Lower lobe of right lung (tissue), 2 donors: ENCODE measurements at regions not wholly inside any gene's neighbourhood (a gene's known extent, or its start where the extent isn't known, plus 50 kb on each side); places are given as distances from the start of the nearest gene placed in this dataset.

ENCODE experiments used
- ATAC-seq, 2 donors: fragments of 200-7000 bp; cut with Tn5 transposase; one replicate each; pipeline ENCODE4 v1.9.1; 2020 to 2022; ENCODE audit warnings: mild to moderate bottlenecking in 2 of 2, moderate library complexity in 2 of 2
- DNase-seq: peaks from one replicate; pipeline ENCODE4 v3.0.0-alpha.2; 2020
- H3K27ac ChIP-seq: fragments of 200-600 bp; one replicate; pipeline ENCODE4 v1.8.0; 2022
- H3K27me3 ChIP-seq: fragments of 200-600 bp; one replicate; pipeline ENCODE4 v1.8.0; 2022; ENCODE audit warnings: low read depth
- H3K36me3 ChIP-seq: fragments of 200-600 bp; one replicate; pipeline ENCODE4 v1.8.0; 2022; ENCODE audit warnings: mild to moderate bottlenecking
- H3K4me1 ChIP-seq: fragments of 200-600 bp; one replicate; pipeline ENCODE4 v1.8.0; 2022
- H3K4me3 ChIP-seq: fragments of 200-600 bp; one replicate; pipeline ENCODE4 v1.8.0; 2022; ENCODE audit warnings: mild to moderate bottlenecking
- H3K9me3 ChIP-seq: fragments of 200-600 bp; one replicate; pipeline ENCODE4 v1.8.0; 2022
- intact Hi-C: fragments of 100-400 bp; cut with DNase I; formaldehyde crosslinking; loops from one replicate; pipeline ENCODE4 v1.11.0; 2022
- TF ChIP-seq, protein P1 (sequence below): fragments of 200-600 bp; IDR thresholded peaks from one replicate; pipeline ENCODE4 v1.8.0; 2022; ENCODE audit warnings: antibody characterized with exemption, mild to moderate bottlenecking
- donor health status: DM: no; HTN: yes; CAD: no; lungs with severe emphysema.

DNA sequence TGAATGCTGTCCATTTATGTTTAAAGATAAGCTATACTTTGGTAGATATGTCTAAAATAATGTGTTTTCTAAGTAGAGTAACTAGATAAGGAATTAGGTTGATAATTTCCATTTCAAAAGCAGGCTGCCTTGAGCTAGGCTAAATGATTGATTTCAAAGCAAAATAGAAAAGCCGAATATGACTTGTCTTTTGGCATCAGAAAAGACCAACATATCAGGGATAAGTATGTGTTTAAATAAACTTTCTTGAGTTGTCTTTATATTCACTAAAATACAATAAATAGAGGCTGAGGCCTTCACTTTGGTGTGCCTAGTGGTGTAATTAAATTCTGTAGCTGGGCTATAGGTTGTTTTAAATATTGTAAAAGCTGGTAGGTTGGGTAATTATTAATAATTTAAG is 569.0 kb downstream of the TAF11L14 start:
- Histone ChIP-seq H3K27me3 (no peaks in the 10 kb centered on the region), H3K4me3 (no peak overlapping the region), H3K9me3 (peaks cover 5% of the 10 kb centered on the region), H3K36me3 (no peaks in the 10 kb centered on the region), H3K27ac (no peak overlapping the region), H3K4me1 (no peaks in the 10 kb centered on the region)
- intact Hi-C loops = no loop called here
- ATAC-seq (no peak), DNase-seq (no peak)
- TF ChIP-seq, protein P1, sequence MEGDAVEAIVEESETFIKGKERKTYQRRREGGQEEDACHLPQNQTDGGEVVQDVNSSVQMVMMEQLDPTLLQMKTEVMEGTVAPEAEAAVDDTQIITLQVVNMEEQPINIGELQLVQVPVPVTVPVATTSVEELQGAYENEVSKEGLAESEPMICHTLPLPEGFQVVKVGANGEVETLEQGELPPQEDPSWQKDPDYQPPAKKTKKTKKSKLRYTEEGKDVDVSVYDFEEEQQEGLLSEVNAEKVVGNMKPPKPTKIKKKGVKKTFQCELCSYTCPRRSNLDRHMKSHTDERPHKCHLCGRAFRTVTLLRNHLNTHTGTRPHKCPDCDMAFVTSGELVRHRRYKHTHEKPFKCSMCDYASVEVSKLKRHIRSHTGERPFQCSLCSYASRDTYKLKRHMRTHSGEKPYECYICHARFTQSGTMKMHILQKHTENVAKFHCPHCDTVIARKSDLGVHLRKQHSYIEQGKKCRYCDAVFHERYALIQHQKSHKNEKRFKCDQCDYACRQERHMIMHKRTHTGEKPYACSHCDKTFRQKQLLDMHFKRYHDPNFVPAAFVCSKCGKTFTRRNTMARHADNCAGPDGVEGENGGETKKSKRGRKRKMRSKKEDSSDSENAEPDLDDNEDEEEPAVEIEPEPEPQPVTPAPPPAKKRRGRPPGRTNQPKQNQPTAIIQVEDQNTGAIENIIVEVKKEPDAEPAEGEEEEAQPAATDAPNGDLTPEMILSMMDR = no peak

DNA sequence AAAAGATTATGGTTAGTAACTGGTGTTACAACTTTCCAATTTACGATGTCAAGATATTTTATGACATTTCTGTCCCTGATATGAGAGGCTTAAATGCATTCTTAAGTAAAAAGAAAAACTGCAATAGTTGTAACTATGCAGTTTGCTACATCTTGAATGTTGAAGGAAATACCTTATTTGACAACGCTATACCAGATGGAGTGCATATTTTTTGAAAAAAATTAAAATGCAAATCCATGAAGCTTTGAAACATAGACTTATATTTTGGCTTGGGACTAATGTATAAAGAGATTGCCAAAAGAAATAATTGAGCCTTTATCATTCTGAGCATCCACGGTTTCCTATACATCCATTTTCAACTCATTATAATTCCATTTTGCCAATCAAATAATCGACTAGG is 579.4 kb downstream of the TAF11L14 start:
- H3K36me3 ChIP-seq = no peaks in the 10 kb centered on the region
- no peaks in the 10 kb centered on the region for H3K4me1 ChIP-seq
- H3K27ac ChIP-seq = no peak overlapping the region
- TF ChIP-seq, protein P1 = no peak
- H3K9me3 ChIP-seq = no peaks in the 10 kb centered on the region
- ATAC-seq = no peak
- intact Hi-C loops = no loop called here
- H3K27me3 ChIP-seq = no peaks in the 10 kb centered on the region
- no peak overlapping the region for H3K4me3 ChIP-seq
- no peak for DNase-seq

DNA sequence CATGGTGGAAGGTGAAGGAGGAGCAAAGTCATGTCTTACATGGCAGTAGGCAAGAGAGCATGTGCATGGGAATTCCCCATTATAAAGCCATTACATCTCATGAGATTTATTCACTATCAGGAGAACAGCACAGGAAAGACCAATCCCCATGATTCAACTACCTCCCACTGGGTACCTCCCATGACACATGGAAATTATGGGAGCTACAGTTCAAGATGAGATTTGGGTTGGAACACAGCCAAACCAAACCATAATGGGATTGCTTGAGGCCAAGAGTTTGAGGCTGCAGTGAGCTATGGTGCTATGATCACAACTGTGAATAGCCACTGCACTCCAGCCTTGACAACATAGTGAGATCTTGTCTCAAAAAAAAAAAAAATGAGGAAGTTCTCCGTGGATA is 581.8 kb downstream of the TAF11L14 start:
- H3K9me3 ChIP-seq = no peaks in the 10 kb centered on the region
- DNase-seq (no peak), ATAC-seq (no peak)
- no peaks in the 10 kb centered on the region for H3K27me3 ChIP-seq
- no peak overlapping the region for H3K4me3 ChIP-seq
- intact Hi-C loops = no loop called here
- TF ChIP-seq, protein P1 = no peak
- H3K4me1 ChIP-seq = no peaks in the 10 kb centered on the region
- no peaks in the 10 kb centered on the region for H3K36me3 ChIP-seq
- H3K27ac ChIP-seq = no peak overlapping the region

DNA sequence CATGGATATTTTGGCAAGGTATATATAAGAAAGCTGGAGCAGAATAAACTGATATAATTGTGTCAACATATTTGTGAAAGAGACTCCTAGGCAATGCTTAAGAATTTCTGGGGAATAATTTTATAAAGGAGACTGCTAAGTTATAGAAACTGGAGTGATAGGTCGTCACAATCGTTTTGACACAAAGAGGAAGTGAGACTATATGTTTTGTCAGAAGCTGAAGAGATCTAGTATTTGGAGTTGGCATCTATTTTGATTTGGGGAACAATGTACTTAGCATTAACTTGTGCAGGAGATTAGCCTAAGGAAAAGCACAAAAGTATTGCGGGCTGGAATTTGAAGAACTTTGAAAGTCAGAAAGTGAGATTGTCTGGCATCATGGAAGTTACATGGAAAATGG is 582.5 kb downstream of the TAF11L14 start:
- no peaks in the 10 kb centered on the region for H3K4me1 ChIP-seq
- no peak for ATAC-seq
- H3K4me3 ChIP-seq = no peak overlapping the region
- H3K9me3 ChIP-seq = no peaks in the 10 kb centered on the region
- no peak for DNase-seq
- TF ChIP-seq, protein P1 = no peak
- H3K36me3 ChIP-seq = no peaks in the 10 kb centered on the region
- intact Hi-C loops = no loop called here
- H3K27ac ChIP-seq = no peak overlapping the region
- H3K27me3 ChIP-seq = no peaks in the 10 kb centered on the region

DNA sequence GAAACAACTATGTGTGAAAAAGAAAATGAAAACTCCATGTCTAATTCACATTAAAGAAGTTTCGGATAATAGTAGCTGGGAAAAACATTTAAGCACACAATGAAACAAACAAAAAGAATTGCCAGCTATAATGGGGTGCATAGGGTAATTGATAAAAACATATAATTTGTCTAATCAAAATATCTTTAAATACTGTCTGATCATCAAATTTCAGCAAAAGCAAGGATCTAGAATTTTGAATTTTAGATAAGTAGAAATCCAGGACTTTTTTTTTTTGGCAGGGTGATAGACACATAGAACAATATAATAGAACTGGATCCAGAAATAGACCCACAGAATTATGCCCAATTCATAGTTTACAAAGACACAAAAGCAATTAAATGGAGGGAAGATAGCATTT is 585.0 kb downstream of the TAF11L14 start:
- Histone ChIP-seq H3K36me3 (no peaks in the 10 kb centered on the region), H3K27ac (no peak overlapping the region), H3K27me3 (no peaks in the 10 kb centered on the region), H3K4me1 (no peaks in the 10 kb centered on the region), H3K4me3 (no peak overlapping the region), H3K9me3 (no peaks in the 10 kb centered on the region)
- ATAC-seq (no peak), DNase-seq (no peak)
- TF ChIP-seq, protein P1 = no peak
- intact Hi-C loops = no loop called here

DNA sequence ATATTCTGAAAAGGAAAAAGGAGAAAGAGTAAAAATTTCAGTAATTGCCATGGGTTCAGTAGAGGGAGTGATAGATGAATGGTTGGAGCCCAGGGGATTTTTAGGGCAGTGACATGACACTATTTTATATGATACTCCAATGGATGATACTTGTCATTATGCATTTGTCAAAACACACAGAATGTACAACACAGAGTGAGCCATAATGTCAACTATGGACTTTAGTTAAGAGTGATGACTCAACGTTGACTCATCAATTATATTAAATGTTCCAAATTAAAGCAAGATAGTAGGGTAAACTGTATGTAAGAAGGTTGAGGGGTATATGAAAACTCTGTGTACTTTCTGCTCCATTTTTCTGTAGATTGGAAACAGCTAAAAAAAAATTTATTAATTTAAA is 586.4 kb downstream of the TAF11L14 start:
- TF ChIP-seq, protein P1 = no peak
- Histone ChIP-seq H3K27ac (no peak overlapping the region), H3K4me3 (no peak overlapping the region), H3K4me1 (no peaks in the 10 kb centered on the region), H3K36me3 (no peaks in the 10 kb centered on the region), H3K27me3 (no peaks in the 10 kb centered on the region), H3K9me3 (no peaks in the 10 kb centered on the region)
- no peak for DNase-seq
- intact Hi-C loops = no loop called here
- no peak for ATAC-seq
